GM12801 (cell line): ENCODE measurements at regions not wholly inside any gene's neighbourhood (a gene's known extent, or its start where the extent isn't known, plus 50 kb on each side); places are given as distances from the start of the nearest gene placed in this dataset.

Experiments used
- TF ChIP-seq, protein P1 (sequence below): IDR thresholded peaks from one replicate; pipeline ENCODE4 v1.5.1; 2011; ENCODE audit warnings: control low read depth; ENCODE audit not compliant: insufficient read length; ENCODE audit errors: extremely low read depth

DNA sequence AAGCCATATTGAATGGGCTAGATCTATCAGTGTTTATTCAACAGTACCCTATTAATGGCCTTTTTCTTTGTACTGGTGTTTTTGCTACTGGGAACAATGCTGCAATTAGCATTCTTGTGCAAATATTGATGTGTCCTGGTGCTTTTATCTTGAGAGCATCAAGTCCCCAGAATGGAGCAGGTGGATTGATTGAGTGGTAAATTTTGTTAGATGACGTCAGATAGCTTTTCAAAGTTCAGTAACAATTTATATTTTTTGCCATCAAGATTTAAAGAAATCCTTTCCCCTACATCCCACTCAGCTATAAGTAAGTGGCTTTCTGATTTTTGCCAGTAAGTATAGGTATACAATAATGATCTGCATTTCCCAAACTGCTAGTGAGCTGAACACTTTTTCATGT is 63.4 kb upstream of the SYPL1 start:
- TF ChIP-seq, protein P1, sequence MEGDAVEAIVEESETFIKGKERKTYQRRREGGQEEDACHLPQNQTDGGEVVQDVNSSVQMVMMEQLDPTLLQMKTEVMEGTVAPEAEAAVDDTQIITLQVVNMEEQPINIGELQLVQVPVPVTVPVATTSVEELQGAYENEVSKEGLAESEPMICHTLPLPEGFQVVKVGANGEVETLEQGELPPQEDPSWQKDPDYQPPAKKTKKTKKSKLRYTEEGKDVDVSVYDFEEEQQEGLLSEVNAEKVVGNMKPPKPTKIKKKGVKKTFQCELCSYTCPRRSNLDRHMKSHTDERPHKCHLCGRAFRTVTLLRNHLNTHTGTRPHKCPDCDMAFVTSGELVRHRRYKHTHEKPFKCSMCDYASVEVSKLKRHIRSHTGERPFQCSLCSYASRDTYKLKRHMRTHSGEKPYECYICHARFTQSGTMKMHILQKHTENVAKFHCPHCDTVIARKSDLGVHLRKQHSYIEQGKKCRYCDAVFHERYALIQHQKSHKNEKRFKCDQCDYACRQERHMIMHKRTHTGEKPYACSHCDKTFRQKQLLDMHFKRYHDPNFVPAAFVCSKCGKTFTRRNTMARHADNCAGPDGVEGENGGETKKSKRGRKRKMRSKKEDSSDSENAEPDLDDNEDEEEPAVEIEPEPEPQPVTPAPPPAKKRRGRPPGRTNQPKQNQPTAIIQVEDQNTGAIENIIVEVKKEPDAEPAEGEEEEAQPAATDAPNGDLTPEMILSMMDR = no peak

DNA sequence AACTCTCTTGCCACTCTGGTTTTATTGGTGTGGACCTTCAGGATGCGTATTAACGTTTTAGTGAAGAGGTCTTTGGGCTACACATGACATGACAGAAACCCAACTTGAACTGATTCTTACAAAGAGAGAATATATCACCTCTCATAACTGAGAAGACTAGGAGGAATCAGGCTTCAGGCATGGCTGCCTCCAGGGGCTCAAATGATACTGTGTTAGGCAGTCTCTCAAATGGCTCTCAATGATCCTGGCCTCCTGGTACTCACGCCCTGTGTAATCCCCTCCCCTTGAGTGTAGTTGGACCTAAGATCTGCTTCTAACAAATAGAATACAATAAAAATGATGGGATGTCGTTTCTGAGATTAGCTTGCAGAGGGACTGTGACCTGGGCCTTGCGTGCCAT is 58.5 kb upstream of the SYPL1 start:
- TF ChIP-seq, protein P1 = no peak

DNA sequence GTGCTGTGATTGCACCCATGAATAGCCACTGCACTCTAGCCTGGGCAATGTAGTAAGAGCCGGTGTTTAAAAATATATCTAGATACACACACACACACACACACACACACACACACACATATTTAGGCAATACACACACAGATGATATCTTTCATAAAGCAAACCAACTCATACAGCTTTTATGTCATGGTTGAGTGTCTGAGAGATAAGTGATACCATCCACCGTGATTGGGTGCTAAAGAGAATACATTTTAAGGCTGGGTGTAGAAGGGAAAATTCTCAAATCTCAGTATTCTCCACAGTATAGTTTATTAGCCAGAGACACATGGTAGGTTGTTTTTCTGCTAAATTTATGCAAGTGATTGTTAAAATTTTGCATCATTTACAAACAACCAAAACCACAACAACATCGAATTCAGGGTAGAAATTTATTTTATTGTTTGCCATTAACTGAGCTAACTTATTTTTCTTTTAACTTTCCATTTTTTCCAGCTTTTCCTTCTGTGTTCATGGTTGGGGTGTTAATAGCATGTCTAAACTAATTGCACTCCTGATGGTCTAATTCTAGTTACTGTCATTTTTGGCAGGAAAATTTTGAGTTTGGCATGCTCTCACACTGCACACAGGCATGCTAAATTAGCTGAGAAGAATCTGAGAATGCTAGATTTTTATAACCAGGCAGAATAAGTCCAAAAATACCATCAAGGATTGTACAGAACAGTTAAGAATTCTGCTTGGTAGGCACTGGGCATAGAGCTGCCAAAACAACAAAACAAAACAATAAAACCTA is 57.9 kb upstream of the SYPL1 start:
- TF ChIP-seq, protein P1 = no peak

DNA sequence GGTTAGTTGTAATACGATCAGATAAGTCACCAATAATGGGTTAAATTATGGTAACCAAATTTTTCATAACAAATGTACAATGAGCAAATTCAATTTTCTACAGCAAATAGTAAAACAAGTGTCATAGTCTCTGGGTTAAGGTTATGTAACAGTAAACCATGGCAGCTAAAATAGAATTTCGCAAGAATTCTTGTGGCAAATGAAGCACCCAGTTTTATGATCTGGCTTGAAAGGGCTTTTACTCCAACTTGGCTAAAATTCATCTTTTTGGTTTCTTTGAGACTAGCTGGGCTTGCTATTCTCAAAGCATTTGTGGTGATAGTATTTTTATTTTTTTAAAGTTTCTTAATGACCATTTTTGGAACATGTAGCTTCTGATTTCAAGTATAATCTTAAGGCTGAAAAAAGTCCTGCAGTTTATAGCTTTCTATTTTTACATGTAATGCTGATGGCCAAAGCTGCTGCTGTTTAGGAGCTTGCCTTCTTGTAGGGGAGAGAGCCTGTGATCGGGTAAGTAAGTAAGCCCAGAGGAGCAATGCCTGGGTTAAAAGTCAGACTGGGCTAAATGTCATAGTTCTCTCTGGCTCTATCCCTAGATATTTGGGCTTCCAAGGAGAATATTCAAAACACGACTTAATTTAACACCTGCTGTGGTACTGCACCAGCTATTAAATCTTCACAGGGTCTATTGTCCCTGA is 55.5 kb upstream of the SYPL1 start:
- TF ChIP-seq, protein P1 = no peak

DNA sequence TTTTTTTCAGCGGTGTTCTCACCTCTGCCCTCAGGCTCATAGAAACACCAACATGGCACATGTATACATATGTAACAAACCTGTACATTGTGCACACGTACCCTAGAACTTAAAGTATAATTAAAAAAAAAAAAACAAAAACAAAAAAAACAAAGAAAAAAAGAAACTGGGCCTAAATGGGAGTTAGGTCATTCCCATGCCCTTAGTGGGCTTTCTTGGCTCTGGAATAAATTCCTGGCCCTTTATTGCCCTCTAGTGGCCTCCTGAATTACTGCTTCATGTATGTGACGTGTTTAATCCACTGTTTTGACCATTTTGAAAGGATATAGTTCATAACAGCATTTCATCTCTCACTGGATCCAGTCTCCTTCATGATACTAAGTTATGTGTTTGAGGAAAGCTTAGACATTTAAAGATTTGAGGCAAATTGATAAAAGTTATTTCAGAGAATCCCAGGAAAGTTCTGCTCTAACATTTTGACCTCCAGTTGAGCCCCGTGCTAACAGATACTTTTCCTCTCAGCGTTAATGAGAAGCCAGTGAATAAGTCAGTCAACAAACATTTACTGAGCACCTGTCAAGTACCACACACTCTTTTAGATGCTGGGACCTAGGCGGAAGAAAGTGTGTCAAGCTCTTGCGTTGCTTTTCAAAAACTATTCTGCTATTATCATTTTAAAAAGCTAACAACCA is 54.7 kb upstream of the SYPL1 start:
- TF ChIP-seq, protein P1 = no peak

DNA sequence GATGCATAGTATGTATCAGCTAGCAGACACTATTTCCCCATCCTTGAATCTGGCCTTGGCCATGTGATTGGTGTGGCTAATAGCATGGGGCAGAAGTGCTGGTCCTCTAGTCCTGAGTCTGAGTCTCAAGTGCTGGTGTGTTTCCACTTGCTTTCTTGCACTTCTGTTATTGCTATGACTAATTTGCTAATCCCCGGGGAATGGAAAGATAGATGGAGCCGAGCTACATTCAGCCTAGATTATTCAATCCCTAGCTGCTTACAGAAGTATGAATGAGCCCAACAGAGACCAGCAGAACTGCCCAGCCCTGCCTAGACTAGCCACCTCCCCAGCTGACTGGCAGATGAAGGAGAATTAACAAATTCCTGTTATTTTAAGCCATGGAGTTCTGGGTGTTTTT is 53.2 kb upstream of the SYPL1 start:
- TF ChIP-seq, protein P1 = no peak

DNA sequence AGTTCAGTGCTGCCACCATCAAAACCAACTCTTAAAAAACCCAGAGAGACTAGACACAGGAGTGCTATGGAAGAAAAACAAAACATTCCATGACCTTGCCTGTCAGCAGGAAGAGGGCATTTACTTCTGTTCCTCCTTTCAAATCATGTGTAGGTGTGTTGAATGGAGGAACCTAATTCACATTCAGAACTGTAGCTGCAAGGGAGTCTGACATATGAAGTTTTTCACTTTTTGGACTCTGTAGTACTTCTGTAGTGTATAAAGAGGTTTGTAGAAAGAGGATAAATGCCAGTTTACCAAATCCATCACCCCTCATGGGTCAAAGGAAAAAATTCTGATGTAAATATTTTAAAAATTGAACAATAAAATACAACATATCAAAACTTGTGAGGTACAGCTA is 51.1 kb upstream of the SYPL1 start:
- TF ChIP-seq, protein P1 = no peak
